GM19238 (cell line): ENCODE measurements at regions not wholly inside any gene's neighbourhood (a gene's known extent, or its start where the extent isn't known, plus 50 kb on each side); places are given as distances from the start of the nearest gene placed in this dataset.
"Not testable (repeated sequence)": the region's sequence is repeated elsewhere in the genome, so short reads cannot be mapped to it uniquely, and the experiment has no call there.

Experiments used
- DNase-seq: peaks from one replicate; pipeline ENCODE4 v3.0.0; 2011; ENCODE audit warnings: low spot score; ENCODE audit not compliant: insufficient read length

DNA sequence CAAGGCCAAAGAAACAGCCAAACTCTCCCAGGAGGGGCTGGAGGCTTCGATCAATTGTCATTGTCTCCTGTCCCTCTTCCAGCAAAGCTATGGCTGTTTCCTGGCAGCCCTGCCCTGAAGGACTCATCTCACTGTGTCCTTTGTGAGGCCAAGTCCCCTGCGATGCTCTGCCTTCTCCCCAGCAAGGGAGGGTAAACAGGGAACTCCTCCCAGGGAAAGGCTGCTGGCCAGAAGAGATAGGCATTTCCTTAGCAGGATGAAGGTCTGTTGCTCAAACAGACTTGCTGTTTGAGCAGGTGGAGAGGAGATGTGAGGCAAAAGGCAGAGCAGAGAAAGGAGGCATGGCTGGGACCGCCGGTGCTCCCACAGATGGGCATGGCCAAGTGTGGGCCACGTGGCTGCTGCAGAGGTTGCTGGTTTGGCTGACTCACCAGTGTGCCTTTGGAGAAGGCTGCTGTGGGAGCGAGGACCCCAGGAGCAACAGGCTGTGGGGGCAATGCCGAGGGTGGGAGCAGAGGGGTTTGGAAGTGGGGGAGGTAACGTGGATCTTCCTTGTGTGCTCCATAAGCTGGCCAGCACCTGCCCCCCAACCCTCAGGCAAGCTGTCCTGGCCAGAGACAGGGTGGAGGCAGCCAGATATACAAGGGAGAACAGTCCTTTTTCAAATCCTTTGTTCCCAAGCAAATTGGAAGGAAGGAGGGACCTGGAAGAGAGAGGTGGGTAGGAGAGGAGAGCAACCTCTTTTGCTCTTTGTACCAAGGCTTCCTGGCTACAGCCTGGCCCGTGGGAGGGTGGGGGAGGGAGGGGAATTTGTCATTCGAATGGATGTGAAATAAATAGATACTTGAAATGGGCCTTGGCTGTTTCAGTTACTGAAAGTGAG lies 449.8 kb downstream of the SIPA1L2 start:
- DNase-seq = no peak

DNA sequence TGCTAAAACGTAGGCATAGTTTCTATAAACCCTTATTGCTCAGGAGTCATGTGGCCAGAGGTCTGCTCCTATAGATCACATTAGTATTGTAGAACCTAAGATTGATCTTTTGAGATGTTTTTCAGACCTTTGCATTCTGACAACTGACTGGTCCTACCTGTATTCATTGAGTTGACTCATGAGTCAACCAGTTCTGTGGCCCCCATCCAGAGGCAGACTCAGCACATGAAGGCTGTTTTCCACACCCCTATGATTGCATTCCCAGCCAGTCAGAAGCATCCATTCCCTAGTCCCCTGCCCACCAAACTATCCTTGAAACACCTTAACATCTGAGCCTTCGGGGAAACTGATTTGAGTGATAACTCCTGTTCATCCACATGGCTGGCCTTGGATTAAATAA lies 451.7 kb downstream of the SIPA1L2 start:
- DNase-seq = no peak

DNA sequence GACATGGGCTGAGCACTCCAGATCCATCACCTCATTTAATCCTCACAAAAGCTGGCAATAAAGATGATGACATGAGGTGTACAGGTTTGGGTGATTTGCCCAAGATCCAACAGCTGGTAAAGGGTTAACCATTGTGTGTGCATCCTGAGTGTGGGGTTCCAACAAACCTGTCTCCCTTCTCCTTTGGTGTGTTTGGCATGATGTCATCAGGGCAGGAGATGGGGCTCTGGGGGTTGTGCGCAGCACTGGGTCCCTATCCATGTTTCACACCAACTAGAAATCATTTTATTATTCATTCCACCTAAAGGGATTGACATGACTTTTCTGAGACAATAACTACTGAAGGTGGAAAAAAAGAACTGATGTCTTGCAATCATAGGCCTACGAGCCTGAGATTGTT lies 452.5 kb downstream of the SIPA1L2 start:
- no peak for DNase-seq

DNA sequence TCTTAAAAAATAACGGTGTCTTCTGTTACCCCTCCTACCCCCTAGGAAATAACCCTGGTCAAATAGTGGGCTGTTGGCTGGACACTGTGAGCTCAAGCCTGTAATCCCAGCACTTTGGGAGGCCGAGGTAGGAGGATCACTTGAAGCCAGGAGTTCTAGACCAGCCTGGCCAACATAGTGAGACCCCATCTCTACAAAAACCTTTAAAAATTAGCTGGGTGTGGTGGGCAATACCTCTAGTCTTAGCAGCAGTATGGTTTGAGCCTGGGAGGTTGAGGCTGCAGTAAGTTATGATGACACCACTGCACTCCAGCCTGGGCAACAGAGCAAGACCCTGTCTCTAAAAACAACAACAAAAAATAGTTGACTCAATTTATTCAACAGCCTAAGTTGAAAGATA lies 453.7 kb downstream of the SIPA1L2 start:
- no peak for DNase-seq

DNA sequence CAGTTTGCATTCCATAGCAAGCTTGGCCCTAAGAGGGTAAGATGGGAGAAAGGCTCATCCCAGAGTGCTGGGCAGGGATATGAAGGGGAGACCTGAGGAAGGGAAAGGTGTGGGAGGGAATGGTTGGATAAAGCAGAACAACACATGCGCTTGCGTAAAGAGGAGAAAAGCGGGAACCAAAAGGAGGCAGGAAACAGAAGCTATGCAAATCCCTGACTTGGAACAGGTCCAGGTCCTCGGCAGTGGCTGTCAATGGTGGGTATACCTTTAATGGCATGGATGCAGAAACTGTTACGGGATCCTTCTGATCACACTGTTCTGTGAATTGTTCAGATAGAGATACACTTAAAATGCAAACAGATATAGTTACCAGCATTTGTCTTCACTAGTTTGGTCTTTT lies 455.6 kb downstream of the SIPA1L2 start:
- DNase-seq = no peak

DNA sequence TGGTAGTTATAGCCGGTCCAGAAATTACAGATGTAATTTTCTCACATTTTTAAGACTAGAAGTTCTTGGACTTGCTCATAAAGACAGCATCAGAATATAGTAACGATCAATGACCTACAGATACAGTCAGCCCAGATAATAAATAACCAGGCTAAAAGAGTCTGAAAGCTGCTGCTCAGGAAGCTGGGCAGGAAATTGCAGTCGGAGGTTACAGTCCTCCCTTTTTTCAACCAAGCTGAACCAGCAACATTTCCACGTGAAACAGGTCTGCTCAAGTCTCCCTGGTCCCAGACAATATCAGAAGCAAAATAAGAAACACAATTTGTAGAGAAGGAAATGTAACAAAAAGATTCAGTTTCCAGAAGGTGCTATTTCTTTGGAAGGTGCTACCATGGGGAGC lies 457.4 kb downstream of the SIPA1L2 start:
- DNase-seq = no peak

DNA sequence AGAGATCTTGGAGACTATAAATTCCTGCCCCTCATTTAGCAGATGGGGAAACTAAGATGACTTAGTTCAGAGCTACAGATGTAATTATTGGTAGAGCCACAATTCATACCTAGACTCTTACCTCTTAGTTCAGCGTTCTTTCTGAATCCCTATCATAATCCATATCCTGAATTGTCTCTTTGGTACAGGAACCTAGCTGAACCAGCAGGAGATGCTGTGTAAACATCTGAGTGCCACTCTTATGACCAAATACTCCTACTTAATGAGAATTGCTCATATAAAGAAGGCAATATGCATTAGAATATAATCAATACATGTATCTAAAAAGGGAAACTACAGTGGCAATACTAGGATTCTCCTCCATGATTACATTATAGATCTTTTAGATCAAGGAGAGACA lies 459.0 kb downstream of the SIPA1L2 start:
- DNase-seq = no peak

DNA sequence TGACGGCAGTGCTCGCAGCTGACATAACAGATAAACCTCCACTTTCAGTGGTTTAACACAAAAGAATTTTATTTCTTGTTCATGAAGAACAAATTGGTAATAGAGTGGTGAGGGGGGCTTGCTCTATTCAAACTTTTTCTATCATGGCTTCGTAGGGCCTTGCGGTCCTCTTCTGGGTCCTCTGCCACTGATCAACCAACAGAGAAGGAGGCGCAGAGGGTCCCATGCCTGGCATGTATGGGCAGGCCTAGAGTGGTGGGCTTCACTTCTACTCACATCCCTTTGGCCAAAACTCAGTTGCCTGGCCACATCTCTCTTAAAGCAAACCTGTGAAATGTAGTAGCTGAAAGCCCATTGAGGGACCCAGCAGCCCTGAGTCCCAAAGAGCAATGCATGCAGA lies 460.5 kb downstream of the SIPA1L2 start:
- no peak for DNase-seq

DNA sequence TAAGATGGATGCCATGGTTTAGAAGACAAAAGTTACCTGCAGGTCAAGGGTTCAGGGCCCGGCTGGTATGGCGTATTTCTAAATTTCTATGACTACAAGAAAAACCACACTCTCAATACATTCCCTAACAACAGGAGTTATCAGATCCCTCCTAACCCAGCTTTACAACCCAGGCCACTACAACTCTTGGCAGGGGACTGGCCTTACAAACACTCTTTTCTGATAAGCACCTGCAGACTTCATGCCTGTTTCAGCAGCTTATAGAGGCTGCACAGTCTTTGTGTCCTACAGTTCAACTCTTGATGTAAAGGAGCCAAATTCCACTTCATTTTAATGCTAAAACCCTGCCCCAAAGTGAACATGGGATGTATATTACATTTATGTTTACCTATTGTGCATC lies 461.4 kb downstream of the SIPA1L2 start:
- DNase-seq = no peak

DNA sequence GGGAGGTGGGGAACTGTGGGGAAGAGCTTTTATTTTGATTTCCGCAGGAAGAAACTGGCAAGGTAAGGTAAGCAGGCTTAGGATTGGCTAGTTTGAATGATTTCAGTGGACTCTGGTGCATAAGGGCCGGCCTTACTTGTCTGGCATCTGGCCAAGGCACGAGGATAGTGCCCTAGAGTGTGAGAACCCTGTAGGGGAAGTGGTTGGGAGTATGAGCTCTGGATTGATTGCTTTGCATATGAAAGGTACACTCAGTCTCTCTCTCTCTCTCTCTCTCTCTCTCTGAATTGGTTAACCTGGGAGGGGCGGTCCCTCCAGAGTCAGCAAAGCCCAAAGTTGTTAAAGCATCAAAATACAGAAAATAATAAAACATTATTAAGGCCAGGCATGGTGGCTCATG lies 463.0 kb downstream of the SIPA1L2 start:
- DNase-seq = no peak

DNA sequence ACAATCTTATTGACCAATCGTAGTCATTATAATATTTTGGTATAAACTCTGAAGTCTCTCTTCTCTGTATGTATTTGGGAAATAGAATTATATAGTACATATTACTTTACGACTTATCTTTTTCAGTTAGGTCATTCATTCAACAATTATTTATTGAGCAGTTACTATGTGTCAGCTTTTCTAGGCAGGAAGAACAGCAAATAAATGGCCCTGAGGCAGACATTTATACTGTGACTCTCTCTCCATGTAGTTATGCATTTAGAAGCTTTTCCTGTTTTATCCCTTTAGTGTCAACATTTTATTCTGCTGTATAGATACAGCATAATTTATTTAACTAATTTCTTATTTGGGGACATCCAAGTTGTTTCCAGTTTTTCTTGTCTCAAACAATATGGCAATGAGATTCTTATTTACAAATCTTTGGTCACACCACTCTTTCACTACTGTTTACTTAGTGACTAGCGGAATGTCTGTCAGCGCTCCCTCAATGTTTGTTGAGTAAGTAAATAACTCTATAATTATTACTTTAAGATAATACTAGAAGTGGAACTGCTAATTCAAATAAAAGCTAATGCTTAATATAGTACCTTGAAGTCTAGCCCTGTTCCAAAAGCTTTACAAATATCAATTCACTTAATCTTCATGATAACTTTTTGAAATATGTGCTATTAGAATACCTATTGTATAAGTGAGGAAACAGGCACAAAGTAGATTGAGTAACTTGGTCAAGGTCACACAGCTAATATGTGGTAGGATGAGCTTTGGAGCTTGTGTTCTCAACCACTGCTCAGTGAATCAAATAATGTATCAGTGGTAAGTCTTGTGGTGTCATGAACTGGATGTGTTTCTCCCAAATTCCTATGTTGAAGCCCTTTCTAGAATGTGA lies 465.6 kb downstream of the SIPA1L2 start:
- no peak for DNase-seq

DNA sequence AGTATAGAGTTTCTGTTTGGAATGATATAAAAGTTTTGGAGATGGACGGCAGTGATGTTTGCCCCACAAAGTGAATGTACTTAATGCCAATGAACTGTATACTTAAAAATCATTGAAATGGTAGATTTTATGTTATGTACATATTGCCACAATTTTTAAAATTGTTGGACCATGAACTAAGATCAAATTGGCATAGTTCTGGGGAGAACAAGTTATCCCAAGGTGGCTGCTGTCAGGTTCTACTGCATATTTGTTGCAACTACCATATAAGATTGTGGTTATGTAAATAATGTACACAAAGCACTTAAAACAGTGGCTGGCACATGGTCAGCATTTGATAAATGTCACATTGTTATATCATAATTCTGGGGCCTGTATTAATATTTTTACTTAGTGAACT lies 466.4 kb downstream of the SIPA1L2 start:
- DNase-seq = no peak

DNA sequence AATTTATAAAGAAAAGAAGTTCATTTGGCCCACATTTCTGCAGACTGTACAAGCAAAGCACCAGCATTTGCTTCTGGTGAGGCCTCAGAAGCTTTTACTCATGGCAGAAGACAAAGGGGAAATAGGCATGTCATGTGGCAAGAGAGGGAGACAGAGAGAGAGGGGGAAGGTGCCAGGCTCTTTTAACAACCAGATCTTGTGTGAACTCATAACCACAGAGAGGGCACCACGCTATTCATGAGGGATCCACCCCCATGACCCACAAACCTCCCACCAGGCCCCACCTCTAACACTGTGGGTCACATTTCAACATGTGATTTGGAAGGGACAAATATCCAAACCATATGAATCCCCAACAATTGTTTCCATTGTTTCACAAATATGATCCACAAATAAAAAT lies 467.9 kb downstream of the SIPA1L2 start:
- no peak for DNase-seq

DNA sequence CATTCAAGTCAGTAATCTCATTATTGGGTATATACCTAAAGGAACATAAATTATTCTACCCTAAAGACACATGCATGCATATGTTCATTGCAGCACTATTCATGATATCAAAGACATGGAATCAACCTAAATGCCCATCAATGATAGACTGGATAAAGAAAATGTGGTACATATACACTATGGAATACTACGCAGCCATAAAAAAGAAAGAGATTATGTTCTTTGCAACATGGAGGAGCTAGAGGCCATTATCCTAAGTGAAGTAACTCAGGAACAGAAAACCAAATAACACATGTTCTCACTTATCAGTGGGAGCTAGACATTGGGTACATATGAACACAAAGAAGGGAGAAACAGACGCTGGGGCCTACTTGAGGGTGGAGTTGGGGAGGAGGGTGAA lies 471.4 kb downstream of the SIPA1L2 start:
- not testable (repeated sequence) for DNase-seq

DNA sequence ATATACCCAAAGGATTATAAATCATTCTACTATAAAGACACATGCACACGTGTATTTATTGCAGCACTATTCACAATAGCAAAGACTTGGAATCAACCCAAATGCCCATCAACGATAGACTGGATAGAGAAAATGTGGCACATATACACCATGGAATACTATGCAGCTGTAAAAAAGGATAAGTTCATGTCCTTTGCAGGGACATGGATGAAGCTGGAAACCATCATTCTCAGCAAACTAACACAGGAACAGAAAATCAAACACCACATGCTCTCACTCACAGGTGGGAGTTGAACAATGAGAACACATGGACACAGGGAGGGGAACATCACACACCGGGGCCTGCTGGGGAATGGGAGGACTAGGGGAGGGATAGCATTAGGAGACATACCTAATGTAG lies 473.9 kb downstream of the SIPA1L2 start:
- not testable (repeated sequence) for DNase-seq

DNA sequence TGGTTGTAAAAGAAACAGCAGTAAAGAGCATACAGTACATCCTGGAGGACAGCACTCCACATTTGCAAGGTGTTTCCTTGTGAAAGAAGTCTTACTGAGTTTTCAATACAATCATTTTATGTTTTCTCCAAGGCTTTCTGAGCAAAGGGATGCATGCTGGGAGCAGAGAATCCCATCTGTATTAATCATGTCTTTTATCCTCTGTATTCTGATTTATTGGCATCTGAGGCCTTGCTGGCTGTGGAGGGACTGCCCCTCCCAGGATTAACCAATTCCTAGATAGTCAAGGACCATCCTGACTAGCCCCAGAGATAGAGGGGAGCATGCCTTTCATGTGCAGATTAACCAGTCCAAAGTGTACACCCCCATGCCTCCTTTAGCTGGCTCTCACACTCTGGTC lies 476.3 kb downstream of the SIPA1L2 start:
- DNase-seq = no peak

DNA sequence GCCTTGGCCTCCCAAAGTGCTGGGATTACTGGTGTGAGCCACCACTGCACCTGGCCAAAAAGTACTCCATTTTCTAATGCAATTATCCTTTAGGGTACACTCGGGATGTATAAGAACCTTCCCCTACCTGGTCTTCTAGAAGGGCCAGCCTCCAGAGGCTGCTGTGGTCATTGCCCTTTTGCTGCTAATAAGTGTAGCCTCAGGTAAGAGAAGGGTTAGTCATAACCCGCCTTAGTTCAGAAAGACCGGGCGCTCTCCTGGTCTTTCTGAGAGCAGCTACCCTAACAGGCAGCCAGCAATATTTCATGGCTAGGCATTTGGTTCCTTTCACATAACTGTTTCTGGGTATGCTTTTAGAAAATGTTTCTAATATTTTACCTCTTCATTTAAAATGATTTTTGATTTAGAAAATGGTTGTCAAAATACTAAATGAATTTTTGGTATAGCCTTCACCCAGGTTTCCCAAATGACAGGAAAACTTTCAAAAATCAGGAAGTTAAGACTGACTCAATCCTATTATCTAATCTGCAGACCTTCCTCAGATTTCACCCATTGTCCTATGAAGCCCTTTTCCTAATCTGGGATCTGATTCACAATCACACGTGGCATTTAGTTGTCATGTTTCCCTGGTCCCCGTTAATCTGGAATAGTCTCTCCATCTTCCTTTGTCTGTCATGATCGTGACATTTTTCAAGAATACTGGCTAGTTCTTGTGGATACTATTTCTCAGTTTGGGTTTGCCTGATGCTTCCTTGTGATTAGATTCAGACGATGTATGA lies 479.0 kb downstream of the SIPA1L2 start:
- no peak for DNase-seq

DNA sequence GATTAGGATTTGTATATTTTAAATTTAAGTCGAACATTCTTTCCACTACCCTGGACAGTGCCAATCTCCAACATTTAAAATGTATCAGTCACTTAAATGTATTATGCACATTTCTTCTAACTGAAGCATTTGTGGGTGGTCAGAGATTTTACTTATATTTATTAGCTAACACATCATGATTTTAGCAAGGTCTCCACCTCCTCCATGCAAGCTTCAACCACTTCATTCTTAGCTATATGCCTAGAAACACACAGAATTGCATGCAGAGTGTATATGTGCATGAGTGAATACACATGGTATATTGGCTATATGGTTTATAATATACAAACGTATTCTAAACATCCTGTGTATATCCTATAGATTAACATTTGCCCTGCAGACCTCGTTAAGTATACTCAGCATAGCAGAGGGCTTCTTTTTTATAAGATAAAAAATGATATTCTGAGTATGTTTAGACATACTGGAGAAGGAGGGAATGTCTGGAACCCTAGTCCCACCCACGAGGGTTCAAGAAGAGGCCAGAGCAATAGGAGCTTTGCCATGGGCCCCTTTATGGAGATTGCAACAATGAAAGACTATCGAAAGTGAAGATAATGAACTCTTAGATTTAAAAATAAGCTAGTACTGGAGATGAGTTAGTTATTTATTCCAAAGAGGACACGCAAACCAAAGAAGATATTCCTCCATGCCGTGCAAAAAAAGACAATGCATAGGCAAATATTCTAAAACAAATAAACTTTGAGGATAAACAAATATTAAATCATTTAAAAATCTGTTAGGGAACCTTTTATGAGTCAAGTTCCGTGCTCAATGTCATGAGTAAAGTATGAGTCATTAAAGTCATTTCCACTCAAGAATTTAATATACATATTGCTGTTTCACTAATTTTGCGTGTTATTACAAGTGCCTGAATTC lies 480.4 kb downstream of the SIPA1L2 start:
- DNase-seq = no peak

DNA sequence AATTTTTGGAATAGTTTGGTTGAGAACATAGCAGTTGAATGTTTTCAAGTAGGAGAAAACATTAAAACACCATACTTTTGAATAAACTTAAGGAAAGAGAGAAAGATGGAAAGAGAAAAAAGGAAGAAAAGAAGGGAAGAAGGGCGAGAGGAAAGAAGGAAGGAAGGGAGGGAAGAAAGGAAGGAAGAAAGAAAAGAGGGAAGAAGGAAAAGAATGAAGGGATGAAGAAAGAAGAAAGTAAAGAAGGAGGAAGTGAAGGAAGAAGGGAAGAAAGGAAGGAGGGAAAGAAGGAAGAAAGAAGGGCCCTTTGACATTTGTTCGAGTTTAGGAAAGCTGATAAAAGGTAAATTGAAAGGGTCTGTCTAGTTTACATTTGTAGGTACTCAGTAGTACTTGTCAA lies 482.7 kb downstream of the SIPA1L2 start:
- DNase-seq = no peak

DNA sequence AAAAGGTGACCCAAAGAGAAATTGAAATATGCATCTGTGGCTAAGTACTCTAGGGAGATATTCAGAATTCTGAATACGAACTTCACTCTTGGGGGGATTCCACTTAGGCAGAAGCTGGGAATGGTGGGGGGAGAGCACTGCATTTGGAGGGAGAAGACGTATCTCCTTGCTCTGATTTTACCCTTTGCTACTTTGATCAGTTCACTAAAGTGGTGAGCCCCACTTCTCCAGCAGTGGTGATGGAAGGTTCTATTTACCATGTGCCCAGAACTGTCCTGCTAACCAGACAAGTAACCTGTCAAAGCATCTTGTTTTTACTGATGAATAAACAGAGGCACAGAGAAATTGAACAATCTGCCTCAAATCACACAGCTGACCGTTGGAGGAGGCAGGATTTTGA lies 483.4 kb downstream of the SIPA1L2 start:
- no peak for DNase-seq

DNA sequence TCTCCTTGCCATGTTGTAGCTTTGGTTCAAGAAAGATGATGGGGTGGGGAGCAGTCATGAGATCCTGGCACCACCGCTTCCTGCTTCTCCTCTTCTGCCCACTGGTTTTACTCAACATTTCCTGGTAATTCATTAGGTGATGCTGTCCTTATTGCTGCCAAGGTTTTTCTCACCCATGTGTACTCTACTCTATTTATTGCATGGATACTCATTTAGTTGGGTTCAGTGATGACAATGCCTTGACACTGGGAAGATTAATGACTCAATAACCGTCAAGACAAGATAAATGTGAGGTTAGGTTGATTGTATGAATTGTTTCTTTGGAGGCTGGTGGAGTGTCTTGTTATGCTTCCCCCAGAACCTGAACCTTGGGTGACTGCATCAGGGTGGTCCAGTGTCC lies 484.2 kb downstream of the SIPA1L2 start:
- no peak for DNase-seq
